Caco-2 (cell line): ENCODE measurements at regions not wholly inside any gene's neighbourhood (a gene's known extent, or its start where the extent isn't known, plus 50 kb on each side); places are given as distances from the start of the nearest gene placed in this dataset.

Experiments
- BruUV-seq: library from RNA; stranded (reverse); fragments of 400-500 nt; replicated peaks from 2 replicates; lab custom pipeline; 2021; lab: Mats Ljungman, UMichigan
- CTCF ChIA-PET: fragments of 300-600 bp; sonication (Branson Sonifier 250); formaldehyde crosslinking; loops from one replicate; lab custom pipeline; 2022; ENCODE audit warnings: antibody characterized with exemption; lab: Charles Lee
- POLR2A ChIA-PET: fragments of 300-600 bp; sonication (Branson Sonifier 250); formaldehyde crosslinking; loops from one replicate; lab custom pipeline; 2022; ENCODE audit warnings: antibody characterized with exemption; lab: Charles Lee
- DNase-seq, 2 experiments: peaks; one replicate each; pipeline versions ENCODE4 v3.0.0 to v3.0.0-alpha.2; 2020 to 2022
- H3K27me3 ChIP-seq: replicated peaks from 2 replicates; pipeline ENCODE4 v1.6.0; 2011; ENCODE audit warnings: low read length; ENCODE audit not compliant: control insufficient read depth, insufficient read depth
- H3K36me3 ChIP-seq: 2 replicates; pipeline ENCODE4 v1.5.1; 2011; ENCODE audit warnings: low read length; ENCODE audit not compliant: control insufficient read depth, insufficient read depth
- H3K4me1 ChIP-seq: fragments of 250-450 bp; sonication (Bioruptor Pico); 2 replicates; pipeline ENCODE4 v1.5.1; 2020; ENCODE audit warnings: mild to moderate bottlenecking
- H3K4me3 ChIP-seq: 2 replicates; pipeline ENCODE4 v1.5.1; 2011; ENCODE audit warnings: low read depth, mild to moderate bottlenecking, control low read depth, low read length
- H3K9me3 ChIP-seq: fragments of 250-450 bp; sonication (Bioruptor Pico); 2 replicates; pipeline ENCODE4 v1.5.1; 2020; ENCODE audit warnings: mild to moderate bottlenecking, moderate library complexity
- H3K27ac Mint-ChIP-seq: one replicate; pipeline ENCODE4 v1.8.0; 2022; ENCODE audit warnings: mixed read lengths; ENCODE audit not compliant: unreplicated experiment
- H3K27me3 Mint-ChIP-seq: one replicate; pipeline ENCODE4 v1.8.0; 2022; ENCODE audit warnings: mixed read lengths; ENCODE audit not compliant: insufficient read depth, unreplicated experiment
- H3K36me3 Mint-ChIP-seq: one replicate; pipeline ENCODE4 v1.8.0; 2022; ENCODE audit warnings: mild to moderate bottlenecking, mixed read lengths; ENCODE audit not compliant: insufficient read depth, unreplicated experiment
- H3K4me1 Mint-ChIP-seq: one replicate; pipeline ENCODE4 v1.8.0; 2022; ENCODE audit warnings: low read depth, mixed read lengths; ENCODE audit not compliant: unreplicated experiment
- H3K4me3 Mint-ChIP-seq: one replicate; pipeline ENCODE4 v1.8.0; 2022; ENCODE audit warnings: mild to moderate bottlenecking, moderate library complexity, mixed read lengths; ENCODE audit not compliant: unreplicated experiment
- H3K9me3 Mint-ChIP-seq: one replicate; pipeline ENCODE4 v1.8.0; 2022; ENCODE audit warnings: mixed read lengths; ENCODE audit not compliant: unreplicated experiment
- intact Hi-C: fragments of 100-400 bp; cut with micrococcal nuclease; formaldehyde crosslinking; loops from one replicate; pipeline ENCODE4 v1.10.0; 2022; ENCODE audit not compliant: unreplicated experiment
- TF ChIP-seq, protein P1 (sequence below), 2 experiments: fragments of 200-600 bp in 1 of 2; IDR thresholded peaks; 1 replicate in 1 of 2; 2 replicates in 1 of 2; pipeline versions ENCODE4 v1.5.1 to v1.8.0; 2011 to 2022; ENCODE audit warnings: antibody characterized with exemption in 1 of 2, control low read depth in 1 of 2, inconsistent platforms in 1 of 2, low read depth in 1 of 2, low read length in 1 of 2, mild to moderate bottlenecking in 1 of 2, moderate library complexity in 1 of 2; ENCODE audit not compliant: insufficient read depth in 1 of 2, severe bottlenecking in 1 of 2, unreplicated experiment in 1 of 2

DNA sequence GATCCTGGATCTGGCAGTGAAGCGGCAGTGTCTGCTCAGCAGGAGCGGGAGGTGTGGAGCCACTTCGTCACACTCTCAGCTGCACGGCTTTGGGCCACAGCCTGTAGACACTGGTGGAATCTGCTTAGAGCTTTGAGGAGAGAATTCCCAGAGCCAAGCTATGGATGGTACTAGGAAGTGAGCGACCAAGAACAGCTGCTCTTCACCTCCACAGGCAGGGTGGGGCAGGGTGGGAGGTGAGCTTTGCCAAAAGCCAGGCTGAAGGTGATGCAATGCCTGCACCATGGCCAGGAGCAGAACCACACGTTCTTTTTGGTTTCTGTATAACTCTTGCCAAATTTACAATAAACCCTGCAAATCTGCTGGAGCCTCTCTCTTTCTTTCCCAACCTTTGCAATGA lies 226.1 kb downstream of the ANKRD30B start:
- H3K27me3 Mint-ChIP-seq: no peaks in the 10 kb centered on the region
- TF ChIP-seq, protein P1, sequence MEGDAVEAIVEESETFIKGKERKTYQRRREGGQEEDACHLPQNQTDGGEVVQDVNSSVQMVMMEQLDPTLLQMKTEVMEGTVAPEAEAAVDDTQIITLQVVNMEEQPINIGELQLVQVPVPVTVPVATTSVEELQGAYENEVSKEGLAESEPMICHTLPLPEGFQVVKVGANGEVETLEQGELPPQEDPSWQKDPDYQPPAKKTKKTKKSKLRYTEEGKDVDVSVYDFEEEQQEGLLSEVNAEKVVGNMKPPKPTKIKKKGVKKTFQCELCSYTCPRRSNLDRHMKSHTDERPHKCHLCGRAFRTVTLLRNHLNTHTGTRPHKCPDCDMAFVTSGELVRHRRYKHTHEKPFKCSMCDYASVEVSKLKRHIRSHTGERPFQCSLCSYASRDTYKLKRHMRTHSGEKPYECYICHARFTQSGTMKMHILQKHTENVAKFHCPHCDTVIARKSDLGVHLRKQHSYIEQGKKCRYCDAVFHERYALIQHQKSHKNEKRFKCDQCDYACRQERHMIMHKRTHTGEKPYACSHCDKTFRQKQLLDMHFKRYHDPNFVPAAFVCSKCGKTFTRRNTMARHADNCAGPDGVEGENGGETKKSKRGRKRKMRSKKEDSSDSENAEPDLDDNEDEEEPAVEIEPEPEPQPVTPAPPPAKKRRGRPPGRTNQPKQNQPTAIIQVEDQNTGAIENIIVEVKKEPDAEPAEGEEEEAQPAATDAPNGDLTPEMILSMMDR (IDR thresholded peaks at IDR 0.05; ENCODE audit: insufficient read depth in 1 of 2, low read depth in 1 of 2, low read length in 1 of 2, severe bottlenecking in 1 of 2, unreplicated experiment in 1 of 2): no peak
- no peak overlapping the region for H3K4me3 Mint-ChIP-seq
- no peak overlapping the region for H3K27ac Mint-ChIP-seq
- H3K9me3 Mint-ChIP-seq: no peaks in the 10 kb centered on the region
- ChIA-PET CTCF (no interaction called here), POLR2A (no interaction called here)
- H3K4me1 ChIP-seq: no peaks in the 10 kb centered on the region
- no peaks in the 10 kb centered on the region for H3K36me3 Mint-ChIP-seq
- no peaks in the 10 kb centered on the region for H3K36me3 ChIP-seq
- H3K9me3 ChIP-seq: no peaks in the 10 kb centered on the region
- no peaks in the 10 kb centered on the region for H3K4me1 Mint-ChIP-seq
- no peak overlapping the region for H3K4me3 ChIP-seq
- intact Hi-C loops: no loop called here
- no peaks in the 10 kb centered on the region for H3K27me3 ChIP-seq
- no TSS peak for BruUV-seq
- DNase-seq: no peak

DNA sequence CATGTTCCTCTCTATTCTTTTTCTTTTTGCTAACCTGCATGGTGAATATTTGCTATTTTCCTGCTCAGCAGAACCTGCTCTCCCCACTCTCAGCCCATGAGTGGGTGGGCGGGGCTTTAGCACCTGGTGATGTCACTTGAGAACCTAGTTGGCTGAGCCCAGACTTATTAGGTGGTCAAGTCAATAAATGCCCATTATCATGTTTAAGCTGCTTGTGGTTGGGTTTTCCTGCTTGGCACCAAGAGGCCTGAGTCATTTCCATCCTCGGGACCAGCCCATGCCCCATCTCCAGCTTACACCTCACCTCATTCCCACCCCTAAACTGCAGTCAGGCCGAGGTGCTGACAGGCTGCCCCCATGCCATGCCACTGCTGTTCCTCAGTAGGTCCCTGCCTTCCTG lies 226.6 kb downstream of the ANKRD30B start:
- no peak for DNase-seq
- TF ChIP-seq, protein P1 (IDR thresholded peaks at IDR 0.05; ENCODE audit: insufficient read depth in 1 of 2, low read depth in 1 of 2, low read length in 1 of 2, severe bottlenecking in 1 of 2, unreplicated experiment in 1 of 2): no peak
- Histone ChIP-seq H3K36me3 (no peaks in the 10 kb centered on the region), H3K27me3 (no peaks in the 10 kb centered on the region), H3K9me3 (no peaks in the 10 kb centered on the region), H3K4me1 (no peaks in the 10 kb centered on the region), H3K4me3 (no peak overlapping the region)
- Mint-ChIP-seq H3K36me3 (no peaks in the 10 kb centered on the region), H3K27ac (no peak overlapping the region), H3K9me3 (no peaks in the 10 kb centered on the region), H3K4me1 (no peaks in the 10 kb centered on the region), H3K27me3 (no peaks in the 10 kb centered on the region), H3K4me3 (no peak overlapping the region)
- intact Hi-C loops: no loop called here
- ChIA-PET POLR2A (no interaction called here), CTCF (no interaction called here)
- no TSS peak for BruUV-seq

- H3K27me3 ChIP-seq: no peaks in the 10 kb centered on the region
- no TSS peak for BruUV-seq
- Mint-ChIP-seq H3K36me3 (no peaks in the 10 kb centered on the region), H3K27me3 (no peaks in the 10 kb centered on the region), H3K4me1 (no peaks in the 10 kb centered on the region), H3K4me3 (no peak overlapping the region), H3K27ac (no peak overlapping the region), H3K9me3 (no peaks in the 10 kb centered on the region)
- CTCF ChIA-PET: no interaction called here
- intact Hi-C loops: no loop called here
- DNase-seq: no peak
- no peaks in the 10 kb centered on the region for H3K4me1 ChIP-seq
- TF ChIP-seq, protein P1 (IDR thresholded peaks at IDR 0.05; ENCODE audit: insufficient read depth in 1 of 2, low read depth in 1 of 2, low read length in 1 of 2, severe bottlenecking in 1 of 2, unreplicated experiment in 1 of 2): no peak
- no peaks in the 10 kb centered on the region for H3K36me3 ChIP-seq
- H3K4me3 ChIP-seq: no peak overlapping the region
- POLR2A ChIA-PET: no interaction called here
- H3K9me3 ChIP-seq: no peaks in the 10 kb centered on the region
These were observed 227.5 kb downstream of the ANKRD30B start for GRCh38 chr18:14975431-14975830.
